Parathyroid adenoma (tissue), 2 donors: ENCODE measurements at regions not wholly inside any gene's neighbourhood (a gene's known extent, or its start where the extent isn't known, plus 50 kb on each side); places are given as distances from the start of the nearest gene placed in this dataset.

Source experiments
- H2AFZ ChIP-seq: fragments of 300-600 bp; sonication (generic); one replicate; pipeline ENCODE4 v1.7.0; 2017; ENCODE audit warnings: antibody characterized with exemption, mild to moderate bottlenecking
- H3K27ac ChIP-seq: fragments of 300-600 bp; sonication (generic); one replicate; pipeline ENCODE4 v1.7.0; 2017
- H3K27me3 ChIP-seq: fragments of 300-600 bp; sonication (generic); one replicate; pipeline ENCODE4 v1.7.0; 2017; ENCODE audit warnings: low read length; ENCODE audit not compliant: control insufficient read depth, insufficient read depth
- H3K36me3 ChIP-seq: fragments of 300-600 bp; sonication (generic); one replicate; pipeline ENCODE4 v1.7.0; 2017; ENCODE audit warnings: low read length; ENCODE audit not compliant: control insufficient read depth, insufficient read depth
- H3K4me1 ChIP-seq: fragments of 300-600 bp; sonication (generic); one replicate; pipeline ENCODE4 v1.7.0; 2017; ENCODE audit warnings: control low read depth
- H3K4me2 ChIP-seq: fragments of 300-600 bp; sonication (generic); one replicate; pipeline ENCODE4 v1.7.0; 2017; ENCODE audit warnings: low read length
- H3K4me3 ChIP-seq: fragments of 300-600 bp; sonication (generic); one replicate; pipeline ENCODE4 v1.7.0; 2017; ENCODE audit warnings: low read depth, low read length
- H3K79me2 ChIP-seq: fragments of 300-600 bp; sonication (generic); one replicate; pipeline ENCODE4 v1.7.0; 2017; ENCODE audit warnings: control low read depth
- H3K9ac ChIP-seq: fragments of 300-600 bp; sonication (generic); one replicate; pipeline ENCODE4 v1.7.0; 2017; ENCODE audit warnings: mild to moderate bottlenecking
- H3K9me3 ChIP-seq: fragments of 300-600 bp; sonication (generic); one replicate; pipeline ENCODE4 v1.7.0; 2017; ENCODE audit warnings: low read length; ENCODE audit not compliant: control insufficient read depth
- TF ChIP-seq, protein P1 (sequence below): fragments of 300-600 bp; sonication (generic); IDR thresholded peaks from one replicate; pipeline ENCODE4 v1.7.0; 2017; ENCODE audit warnings: antibody characterized with exemption, mild to moderate bottlenecking
- donor health status: primary hyperparathyroidism.

DNA sequence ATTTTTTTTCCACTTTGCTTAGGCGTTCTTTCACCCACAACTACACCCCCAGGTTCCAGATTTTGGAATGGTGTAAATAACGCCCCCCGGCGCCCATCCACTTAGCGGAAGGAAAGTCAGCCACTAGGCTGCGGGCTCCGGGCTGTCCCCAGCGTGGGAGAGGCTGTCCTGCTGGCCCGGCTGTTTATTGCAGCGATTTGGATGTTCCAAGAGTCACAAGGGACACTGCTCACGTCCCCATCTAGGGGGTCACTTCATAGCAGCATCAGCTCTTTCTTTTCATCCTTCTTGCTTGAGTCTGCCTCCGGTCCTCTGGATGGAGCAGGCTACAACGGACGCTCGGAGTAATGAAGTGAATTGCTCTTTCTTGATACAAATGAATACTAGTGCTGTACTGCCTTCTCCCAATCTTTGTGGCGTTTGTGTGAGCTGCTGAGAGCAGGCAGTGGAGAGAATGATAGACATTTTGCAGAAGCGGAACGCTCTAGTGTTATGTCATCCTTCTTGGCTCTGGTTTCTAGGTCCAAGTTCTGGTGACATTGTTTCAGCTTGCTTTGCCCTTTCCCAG is 50.7 kb upstream of the PAIP2B start:
- Histone ChIP-seq H3K9ac (no peak overlapping the region), H2AFZ (no peak overlapping the region), H3K27me3 (no peaks in the 10 kb centered on the region), H3K4me2 (peak overlapping the region; percentile 90), H3K9me3 (no peaks in the 10 kb centered on the region), H3K27ac (no peak overlapping the region), H3K4me1 (no peaks in the 10 kb centered on the region), H3K36me3 (no peaks in the 10 kb centered on the region), H3K4me3 (no peak overlapping the region), H3K79me2 (no peaks in the 10 kb centered on the region)
- TF ChIP-seq, protein P1, sequence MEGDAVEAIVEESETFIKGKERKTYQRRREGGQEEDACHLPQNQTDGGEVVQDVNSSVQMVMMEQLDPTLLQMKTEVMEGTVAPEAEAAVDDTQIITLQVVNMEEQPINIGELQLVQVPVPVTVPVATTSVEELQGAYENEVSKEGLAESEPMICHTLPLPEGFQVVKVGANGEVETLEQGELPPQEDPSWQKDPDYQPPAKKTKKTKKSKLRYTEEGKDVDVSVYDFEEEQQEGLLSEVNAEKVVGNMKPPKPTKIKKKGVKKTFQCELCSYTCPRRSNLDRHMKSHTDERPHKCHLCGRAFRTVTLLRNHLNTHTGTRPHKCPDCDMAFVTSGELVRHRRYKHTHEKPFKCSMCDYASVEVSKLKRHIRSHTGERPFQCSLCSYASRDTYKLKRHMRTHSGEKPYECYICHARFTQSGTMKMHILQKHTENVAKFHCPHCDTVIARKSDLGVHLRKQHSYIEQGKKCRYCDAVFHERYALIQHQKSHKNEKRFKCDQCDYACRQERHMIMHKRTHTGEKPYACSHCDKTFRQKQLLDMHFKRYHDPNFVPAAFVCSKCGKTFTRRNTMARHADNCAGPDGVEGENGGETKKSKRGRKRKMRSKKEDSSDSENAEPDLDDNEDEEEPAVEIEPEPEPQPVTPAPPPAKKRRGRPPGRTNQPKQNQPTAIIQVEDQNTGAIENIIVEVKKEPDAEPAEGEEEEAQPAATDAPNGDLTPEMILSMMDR, result no peak

GRCh38 chr2:71277147-71277475 is 50.2 kb upstream of the PAIP2B start:
- Histone ChIP-seq H3K9ac (no peak overlapping the region), H3K27ac (no peak overlapping the region), H3K4me2 (peak overlapping the region; percentile 90), H3K36me3 (no peaks in the 10 kb centered on the region), H3K79me2 (no peaks in the 10 kb centered on the region), H3K4me3 (peak overlapping the region; percentile 49), H2AFZ (peak overlapping the region; percentile 71), H3K9me3 (no peaks in the 10 kb centered on the region), H3K27me3 (no peaks in the 10 kb centered on the region), H3K4me1 (no peaks in the 10 kb centered on the region)
- TF ChIP-seq, protein P1, result no peak

DNA sequence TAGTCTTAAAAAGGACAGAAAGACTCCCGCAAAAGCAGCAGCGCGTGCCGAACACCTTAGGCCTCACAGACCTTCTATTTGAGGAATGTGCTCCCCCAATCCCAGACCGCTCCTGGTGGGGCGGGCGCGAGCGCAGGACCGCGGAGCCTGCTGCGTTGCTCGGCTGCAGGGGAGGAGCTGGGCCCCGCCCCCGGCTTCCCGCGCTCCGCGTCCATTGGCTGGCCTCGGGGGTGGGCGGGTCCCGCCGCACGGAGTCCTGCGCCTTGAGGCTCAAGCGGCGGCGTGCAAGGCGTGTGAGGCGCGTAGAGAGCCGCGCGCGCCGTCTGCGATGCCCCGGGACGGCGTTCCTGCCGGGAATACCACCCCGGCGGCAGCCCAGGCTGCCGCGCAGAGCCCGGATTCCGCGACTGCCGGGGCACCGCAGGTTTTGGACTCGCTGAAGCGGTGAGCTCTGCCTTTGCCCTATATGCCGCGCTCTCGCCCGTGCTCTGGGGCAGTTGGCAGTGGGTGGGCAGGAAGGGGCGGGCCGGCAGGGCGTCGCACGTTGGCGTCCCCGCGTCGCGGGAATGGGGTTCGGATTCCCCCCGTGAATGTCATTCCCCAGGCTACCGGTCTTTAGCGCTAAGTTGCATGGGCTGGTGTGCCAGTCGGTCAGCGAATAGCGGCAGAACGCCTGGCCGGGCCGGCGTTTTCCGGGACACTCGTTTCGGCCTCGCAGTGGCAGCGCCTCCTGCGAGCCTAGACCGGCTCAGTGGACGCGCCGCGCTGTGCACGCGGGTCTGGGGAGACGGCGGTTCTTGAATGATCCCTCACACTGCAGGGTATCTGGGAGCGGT is 49.6 kb upstream of the PAIP2B start:
- H3K4me3 ChIP-seq, result peak overlapping the region; percentile 49
- H3K27me3 ChIP-seq, result no peaks in the 10 kb centered on the region
- no peaks in the 10 kb centered on the region for H3K36me3 ChIP-seq
- no peaks in the 10 kb centered on the region for H3K79me2 ChIP-seq
- H3K9me3 ChIP-seq, result no peaks in the 10 kb centered on the region
- H2AFZ ChIP-seq, result peak overlapping the region; percentile 71
- no peak overlapping the region for H3K9ac ChIP-seq
- H3K27ac ChIP-seq, result no peak overlapping the region
- peak overlapping the region; percentile 90 for H3K4me2 ChIP-seq
- no peaks in the 10 kb centered on the region for H3K4me1 ChIP-seq
- TF ChIP-seq, protein P1, result no peak
